Renal pelvis (tissue), 1 donor: ENCODE measurements at regions not wholly inside any gene's neighbourhood (a gene's known extent, or its start where the extent isn't known, plus 50 kb on each side); places are given as distances from the start of the nearest gene placed in this dataset.
"Not testable (repeated sequence)": the region's sequence is repeated elsewhere in the genome, so short reads cannot be mapped to it uniquely, and the experiment has no call there.

Experiments
- DNase-seq: peaks from one replicate; pipeline ENCODE4 v3.0.0-alpha.2; 2013

GRCh38 chr22:27057717-27058116 lies 400.3 kb downstream of the MIAT start:
- DNase-seq = no peak

- no peak for DNase-seq
Observed at GRCh38 chr22:27060190-27060589, 402.8 kb downstream of the MIAT start.

DNA sequence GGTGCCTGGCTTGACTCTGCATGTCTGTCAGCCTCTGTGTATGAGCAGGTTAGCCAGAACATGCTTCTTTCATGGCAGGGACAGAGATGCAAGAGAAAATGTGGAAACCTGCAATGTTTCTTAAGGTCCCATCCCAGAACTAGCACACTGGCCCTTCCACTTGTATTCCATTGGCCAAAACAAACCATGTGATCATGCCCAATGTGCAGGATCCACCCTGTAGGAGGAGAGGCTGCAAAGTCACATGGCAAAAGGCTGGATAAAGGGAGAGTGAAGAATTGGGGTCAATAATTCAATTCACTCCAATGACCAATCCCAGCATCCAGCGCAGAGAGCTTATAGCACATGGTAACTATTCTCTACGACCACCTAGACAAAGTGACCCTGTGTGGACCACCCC lies 405.5 kb downstream of the MIAT start:
- DNase-seq = no peak

DNA sequence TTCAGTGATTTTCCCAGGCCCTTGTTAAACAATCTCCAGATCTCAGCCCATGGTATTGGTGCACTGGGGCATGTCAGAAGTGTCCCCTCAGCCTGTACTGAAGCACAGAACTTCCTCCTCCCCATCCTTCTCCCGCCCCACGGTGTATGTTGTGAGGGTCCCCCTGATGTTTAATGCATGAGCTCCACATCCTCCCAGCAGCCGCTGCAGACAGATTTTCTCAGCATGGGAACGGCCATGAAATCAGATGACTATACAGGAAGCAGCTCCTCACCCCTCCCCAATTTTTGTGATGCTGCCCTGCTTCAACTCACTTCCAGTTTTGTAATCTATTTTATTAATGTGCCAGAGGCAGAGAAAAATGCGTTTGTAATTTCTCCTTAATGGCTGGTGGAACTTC lies 406.0 kb downstream of the MIAT start:
- DNase-seq = no peak

GRCh38 chr22:27063841-27064240 lies 406.5 kb downstream of the MIAT start:
- DNase-seq = no peak

DNA sequence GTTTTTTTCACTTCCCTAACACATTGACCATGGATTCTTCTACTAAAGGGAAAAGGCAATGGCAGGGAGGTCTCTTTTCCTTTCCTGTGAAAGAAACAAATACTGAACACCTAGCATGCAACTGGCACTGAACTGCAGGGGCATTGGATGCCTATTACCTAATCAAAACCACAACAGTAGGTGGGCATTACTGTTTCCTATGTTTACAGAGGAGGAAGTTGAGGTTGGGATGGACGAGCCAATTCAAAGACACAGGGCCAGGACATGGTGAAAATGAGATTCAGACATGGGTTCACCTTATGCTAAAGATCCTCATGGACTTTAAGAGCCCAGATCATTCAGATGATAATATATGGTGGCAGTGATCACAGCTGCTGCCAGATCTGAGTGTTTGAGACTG lies 407.0 kb downstream of the MIAT start:
- no peak for DNase-seq

- DNase-seq = no peak
Observed at GRCh38 chr22:27065279-27065678, 407.9 kb downstream of the MIAT start.

DNA sequence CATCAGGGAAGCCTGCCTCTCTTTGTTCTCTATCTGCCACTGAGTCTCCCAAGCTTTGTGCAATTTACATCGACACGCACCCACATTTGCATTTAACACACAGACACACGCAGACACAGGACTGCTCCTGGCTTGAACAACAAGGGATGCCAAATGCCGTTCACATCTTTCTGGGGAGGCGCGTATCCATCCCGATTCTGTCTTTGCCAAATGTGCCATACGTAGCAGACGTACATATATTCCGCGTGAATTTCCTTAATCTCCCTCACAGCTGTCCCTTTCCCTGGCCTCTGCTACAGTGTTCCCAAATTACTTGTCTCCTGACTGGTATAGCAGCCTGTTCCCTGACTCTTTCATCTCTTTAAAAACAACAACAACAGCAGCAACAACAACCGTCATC lies 409.5 kb downstream of the MIAT start:
- no peak for DNase-seq

- DNase-seq = no peak
Observed at GRCh38 chr22:27068121-27068520, 410.7 kb downstream of the MIAT start.

DNA sequence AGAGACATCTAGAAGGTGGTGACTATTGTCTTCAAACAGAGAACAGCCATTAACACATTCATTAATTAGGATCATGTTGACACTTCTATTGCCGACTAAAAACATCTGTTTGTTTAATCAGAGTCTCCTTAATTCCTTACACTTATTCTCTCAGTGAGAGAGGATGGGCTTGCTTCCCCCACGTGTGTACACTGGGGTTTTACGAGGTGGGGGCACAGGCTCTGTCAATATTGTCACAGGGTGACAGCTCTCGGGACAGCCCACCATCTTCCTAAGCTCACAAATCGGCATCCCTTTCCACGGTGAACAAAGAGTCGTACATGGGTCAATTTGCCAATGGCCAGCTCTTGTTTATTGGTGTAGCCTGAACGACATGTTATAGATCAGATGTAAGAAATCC lies 413.2 kb downstream of the MIAT start:
- DNase-seq = no peak

DNA sequence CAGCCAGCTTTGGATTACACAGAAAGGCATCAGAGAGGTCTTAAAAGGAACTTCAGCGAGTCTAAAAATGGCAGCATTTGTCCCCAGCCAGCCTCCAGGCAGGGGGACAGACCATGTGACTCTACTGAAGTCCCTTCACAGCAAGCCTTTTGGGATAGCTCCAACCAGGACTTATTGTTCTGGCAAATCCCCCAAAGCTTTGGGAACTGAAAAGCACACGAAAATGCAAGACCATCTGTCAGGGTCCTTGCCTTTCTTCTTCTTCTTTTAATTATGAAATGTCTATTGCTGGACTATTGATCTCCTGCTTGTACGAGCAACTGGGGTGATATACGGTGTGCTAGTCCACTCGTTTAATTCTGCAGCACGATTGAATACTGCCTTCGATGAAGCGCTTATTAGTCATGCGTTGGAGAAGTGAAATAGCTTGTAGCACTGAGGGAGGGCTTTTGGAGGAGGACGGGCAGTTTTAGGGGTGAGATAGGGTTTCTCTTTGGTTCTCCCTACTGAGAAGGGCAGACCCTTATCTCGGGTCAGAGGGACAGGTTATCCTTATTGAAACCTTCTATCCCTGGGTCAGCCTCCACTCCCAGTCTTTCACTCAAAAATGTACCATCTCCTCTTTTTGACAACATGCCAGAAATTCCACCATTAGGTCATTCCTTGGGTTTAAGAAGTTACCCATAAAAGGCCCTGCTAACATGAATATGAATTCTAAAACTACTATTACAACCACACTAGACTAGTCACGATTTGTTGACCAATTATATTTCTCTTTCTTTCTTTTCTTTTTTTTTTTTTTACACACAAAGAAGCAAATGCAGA lies 416.4 kb downstream of the MIAT start:
- no peak for DNase-seq

DNA sequence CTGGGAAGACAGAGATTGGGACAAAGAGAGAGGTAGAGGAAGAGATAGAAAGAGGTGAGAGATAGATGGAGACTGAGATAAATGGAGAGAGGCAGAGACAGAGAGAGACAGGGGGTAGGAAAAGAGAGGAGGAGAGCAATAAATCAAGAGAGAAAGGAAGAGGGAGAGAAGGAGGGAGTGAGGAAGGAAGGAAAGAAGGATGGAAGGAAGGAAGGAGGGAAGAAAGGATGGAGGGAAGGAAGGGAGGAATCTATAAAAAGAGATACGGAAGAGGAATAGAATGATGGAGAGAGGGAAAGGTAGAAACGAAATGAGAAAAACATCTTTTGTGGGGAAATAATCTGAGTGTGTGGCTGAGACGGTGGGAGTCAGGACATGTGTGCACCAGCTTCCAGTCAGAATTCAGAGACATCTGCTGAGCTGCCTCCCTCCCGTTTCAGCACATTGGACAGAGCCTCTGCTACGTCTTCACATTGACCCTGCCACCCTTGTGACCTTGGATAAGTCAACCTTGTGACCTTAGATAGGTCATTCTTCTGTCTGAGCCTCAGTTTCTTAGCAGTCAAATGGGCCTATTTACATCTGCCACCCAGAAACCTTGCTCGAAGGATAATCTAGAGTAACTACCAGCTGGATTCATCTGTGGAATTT lies 417.8 kb downstream of the MIAT start:
- no peak for DNase-seq

DNA sequence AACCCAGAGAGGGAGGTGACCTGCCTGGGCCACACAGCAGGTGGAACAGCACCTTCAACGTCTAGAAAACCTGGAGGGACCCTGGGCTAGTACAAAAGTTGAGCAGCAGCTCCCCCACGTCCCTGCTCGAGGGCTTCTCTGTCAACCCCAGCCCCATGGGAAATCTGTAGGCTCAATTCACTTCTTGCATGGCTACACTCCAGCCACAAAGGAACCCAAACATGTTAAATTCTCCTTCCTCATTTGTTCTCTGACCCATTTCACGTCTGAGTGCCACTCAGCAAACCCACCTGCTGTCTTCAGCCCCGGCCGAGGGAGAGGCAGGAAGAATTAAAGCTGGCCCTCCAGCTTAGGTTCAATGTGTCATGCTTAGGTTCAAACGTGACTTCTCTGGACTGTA lies 418.5 kb downstream of the MIAT start:
- DNase-seq = no peak

DNA sequence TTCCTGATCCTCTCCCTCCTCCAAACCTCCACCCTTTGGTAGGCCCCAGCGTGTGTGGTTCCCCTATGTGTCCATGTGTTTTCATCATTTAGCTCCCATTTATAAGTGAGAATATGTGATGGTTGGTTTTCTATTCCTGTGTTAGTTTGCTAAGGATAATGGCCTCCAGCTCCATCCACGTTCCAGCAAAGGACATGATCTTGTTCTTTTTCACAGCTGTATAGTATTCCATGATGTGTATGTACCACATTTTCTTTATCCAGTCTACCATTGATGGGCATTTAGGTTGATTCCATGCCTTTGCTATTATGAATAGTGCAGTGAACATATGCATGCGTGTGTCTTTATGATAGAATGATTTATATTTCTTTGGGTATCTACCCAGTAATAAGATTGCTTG lies 420.7 kb downstream of the MIAT start:
- not testable (repeated sequence) for DNase-seq

DNA sequence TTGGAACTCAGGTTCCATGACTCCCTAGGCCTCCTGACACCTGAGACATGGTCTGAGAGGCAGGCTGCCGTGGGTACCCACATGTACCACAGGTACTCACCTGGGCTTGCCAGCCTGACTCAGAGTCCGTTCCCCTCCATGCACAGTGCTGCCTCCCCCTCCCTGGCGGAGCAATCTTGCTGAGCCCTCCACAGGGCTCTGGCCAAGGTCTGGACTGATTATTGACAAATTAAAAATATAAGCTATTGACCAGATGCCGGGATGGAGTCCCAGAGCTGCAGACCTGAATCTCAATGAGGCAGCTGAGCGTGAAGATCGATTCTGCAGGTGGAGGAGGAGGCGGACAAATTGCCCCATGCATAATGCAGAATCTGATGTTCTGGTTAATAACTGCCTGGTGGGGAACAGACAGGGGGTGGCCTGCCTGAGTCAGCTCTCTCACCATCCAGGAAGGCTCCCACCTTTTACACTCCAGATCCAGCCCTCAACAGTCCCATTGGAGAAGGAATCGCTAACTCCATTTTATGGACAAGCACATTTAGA lies 422.7 kb downstream of the MIAT start:
- DNase-seq = no peak

DNA sequence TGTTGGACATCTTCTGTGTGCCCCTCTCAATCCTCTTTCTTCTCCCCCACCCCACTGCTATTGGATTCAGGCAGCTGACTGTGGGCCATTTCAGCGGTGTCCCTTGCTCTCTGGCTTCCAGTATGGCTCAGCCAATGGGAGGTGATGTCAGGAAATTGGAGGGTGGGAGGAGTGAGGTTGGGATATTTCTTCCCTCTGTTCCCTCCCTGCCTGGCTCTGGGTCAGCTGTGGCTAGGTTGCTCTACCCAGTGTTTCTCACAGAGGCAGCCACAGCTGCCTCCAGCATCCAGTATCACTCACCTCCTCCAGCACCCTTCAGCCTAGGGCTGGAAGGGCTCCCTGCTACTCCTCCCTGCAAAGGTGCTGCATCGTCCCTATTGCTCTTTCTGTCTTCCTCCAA lies 423.5 kb downstream of the MIAT start:
- no peak for DNase-seq

DNA sequence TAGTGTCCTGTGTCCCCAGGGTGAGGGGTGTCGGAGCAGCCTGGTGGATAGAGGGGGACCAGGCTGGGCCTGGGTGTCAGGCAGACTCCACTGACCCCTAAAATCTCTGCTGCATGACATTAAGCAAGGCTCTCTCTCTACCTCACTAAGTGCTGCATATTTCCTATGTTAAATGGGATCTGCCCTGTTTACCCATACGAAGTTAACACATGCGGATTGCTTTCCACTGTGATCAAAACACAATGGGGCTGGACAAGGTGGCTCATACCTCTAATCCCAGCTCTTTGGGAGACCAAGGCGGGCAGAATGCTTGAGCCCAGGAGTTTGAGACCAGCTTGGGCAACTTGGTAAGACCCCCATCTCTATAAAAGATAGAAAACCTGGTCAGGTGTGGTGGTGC lies 426.2 kb downstream of the MIAT start:
- no peak for DNase-seq

GRCh38 chr22:27084130-27084529 lies 426.7 kb downstream of the MIAT start:
- DNase-seq = no peak

GRCh38 chr22:27086080-27087044 lies 429.0 kb downstream of the MIAT start:
- no peak for DNase-seq

DNA sequence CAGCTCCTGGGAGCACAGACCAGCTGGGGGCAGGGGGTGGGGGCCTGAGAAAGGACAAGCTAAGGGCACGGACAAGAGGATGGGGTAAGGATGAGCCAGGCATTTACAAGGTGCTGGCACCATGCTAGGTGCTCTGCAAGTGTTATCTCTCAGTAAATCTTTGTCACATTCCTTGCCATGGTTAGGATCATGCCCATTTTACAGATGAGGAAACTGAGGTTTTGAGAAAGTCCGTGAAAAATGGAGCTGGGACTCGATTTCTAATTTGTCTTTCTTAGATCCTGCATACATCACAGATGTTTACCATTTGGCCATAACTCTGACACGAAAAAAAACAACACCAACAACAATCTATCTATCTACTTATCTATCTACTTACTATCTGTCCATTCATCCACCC lies 429.7 kb downstream of the MIAT start:
- no peak for DNase-seq

GRCh38 chr22:27088026-27088425 lies 430.6 kb downstream of the MIAT start:
- DNase-seq = no peak

DNA sequence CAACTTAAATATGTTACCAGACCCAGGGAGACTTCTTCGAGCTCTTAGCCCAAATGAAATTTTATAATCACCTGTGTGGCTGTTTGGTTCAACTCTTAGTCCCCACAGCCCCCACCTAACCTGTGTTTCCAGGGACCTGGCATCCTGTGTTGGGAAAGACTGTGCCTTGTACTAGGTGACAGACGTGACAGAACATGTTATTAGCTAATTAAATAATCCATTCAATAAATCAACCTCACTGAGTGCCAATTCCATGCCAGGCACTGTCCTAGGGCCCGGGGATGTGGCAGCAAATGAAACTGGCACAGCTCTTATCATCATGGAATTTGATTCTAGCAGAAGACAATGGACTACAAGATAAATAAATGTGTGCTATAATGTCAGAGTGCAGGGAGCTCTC lies 431.9 kb downstream of the MIAT start:
- DNase-seq = no peak
